HCT116 (cell line): ENCODE measurements at regions not wholly inside any gene's neighbourhood (a gene's known extent, or its start where the extent isn't known, plus 50 kb on each side); places are given as distances from the start of the nearest gene placed in this dataset.

Source experiments
- JUND ChIP-seq: IDR thresholded peaks from 2 replicates; pipeline ENCODE4 v1.6.1; 2012
- POLR2AphosphoS5 ChIP-seq: IDR thresholded peaks from 2 replicates; pipeline ENCODE4 v1.6.1; 2011; ENCODE audit warnings: mild to moderate bottlenecking, low read depth, low read length, moderate library complexity

DNA sequence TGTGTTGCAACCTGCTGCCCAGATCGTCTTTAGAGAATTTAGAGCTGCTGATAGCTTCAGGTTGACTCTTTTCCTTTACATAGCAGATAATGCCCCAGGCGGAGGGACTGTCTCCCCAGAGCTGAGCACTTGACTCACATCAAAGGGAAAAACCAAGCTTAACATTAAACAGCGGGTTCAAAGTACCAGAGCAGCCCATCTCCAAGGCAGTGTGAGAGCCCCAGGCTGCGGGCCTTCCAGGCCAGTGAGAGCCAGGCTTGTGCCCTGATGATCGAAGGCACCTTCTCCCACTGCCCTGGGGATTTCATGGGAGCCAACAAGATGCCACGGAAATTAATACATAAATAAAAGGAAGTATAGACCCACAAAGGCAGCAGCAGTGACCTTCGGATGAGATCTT, 275.6 kb downstream of the XXYLT1 start:
- TF ChIP-seq POLR2AphosphoS5 = no peak
- no peak for TF ChIP-seq JUND
